HG02642 (cell line): ENCODE measurements at regions not wholly inside any gene's neighbourhood (a gene's known extent, or its start where the extent isn't known, plus 50 kb on each side); places are given as distances from the start of the nearest gene placed in this dataset.

Source experiments
- ATAC-seq: cut with Tn5 transposase; IDR thresholded peaks from one replicate; pipeline ENCODE4 v1.9.1; 2021; ENCODE audit warnings: mild to moderate bottlenecking; ENCODE audit not compliant: unreplicated experiment, poor library complexity

DNA sequence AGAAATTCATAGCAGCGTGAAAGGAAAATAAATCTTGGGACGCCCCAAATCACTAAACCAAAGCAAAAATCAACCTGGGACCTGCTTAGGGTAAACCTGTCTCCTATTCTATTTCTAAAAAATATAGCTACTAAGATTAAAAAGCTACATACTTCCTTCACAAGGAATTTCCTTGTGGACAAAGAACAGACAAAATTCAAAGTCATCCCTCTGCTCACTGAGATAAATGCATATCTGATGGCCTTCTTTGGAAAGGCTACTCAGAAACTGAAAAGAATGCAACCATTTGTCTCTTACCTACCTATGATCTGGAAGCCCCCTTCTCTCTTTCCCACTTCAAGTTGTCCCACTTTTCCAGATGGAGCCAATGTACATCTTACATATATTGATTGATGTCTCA is 93.0 kb upstream of the CNOT2 start:
- ATAC-seq: no peak

DNA sequence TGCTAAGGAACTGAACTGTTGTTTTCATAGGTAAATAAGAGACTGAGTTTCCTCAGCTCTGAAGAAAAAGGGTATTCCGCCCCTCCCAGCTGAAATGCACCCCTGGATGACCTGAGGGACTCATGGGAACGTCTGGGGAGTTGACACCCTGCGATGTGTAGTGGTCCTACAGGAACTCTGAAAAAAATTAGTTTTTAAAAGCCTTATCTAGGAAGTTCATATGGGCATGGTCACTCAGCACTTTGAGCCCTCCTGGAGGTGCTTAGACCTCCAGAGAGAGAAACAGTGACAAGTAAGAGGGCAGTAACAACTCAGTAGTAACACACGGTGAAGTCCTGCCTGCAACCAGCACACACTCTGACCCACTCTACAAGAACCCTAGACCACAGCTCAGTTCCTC is 91.2 kb upstream of the CNOT2 start:
- ATAC-seq: no peak

DNA sequence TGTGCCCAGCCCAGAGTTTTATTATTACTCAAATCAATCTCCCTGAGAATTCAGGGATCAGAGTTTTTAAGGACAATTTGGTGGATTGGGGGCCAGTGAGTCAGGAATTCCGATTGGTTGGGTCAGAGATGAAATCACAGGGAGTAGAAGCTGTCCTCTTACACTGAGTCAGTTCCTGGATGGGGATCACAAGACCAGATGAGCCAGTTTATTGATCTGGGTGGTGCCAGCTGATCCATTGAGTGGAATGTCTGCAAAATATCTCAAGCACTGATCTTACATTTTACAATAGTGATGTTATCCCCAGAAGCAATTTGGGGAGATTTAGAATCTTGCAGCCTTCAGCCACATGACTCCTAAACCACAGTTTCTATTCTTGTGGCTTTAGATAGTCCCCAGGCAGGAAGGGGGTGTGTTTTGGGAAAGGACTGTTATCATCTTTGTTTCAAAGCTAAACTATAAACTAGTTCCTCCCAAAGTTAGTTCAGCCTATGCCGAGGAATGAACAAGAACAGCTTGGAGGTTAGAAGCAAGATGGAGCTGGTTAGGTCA is 89.1 kb upstream of the CNOT2 start:
- no peak for ATAC-seq

DNA sequence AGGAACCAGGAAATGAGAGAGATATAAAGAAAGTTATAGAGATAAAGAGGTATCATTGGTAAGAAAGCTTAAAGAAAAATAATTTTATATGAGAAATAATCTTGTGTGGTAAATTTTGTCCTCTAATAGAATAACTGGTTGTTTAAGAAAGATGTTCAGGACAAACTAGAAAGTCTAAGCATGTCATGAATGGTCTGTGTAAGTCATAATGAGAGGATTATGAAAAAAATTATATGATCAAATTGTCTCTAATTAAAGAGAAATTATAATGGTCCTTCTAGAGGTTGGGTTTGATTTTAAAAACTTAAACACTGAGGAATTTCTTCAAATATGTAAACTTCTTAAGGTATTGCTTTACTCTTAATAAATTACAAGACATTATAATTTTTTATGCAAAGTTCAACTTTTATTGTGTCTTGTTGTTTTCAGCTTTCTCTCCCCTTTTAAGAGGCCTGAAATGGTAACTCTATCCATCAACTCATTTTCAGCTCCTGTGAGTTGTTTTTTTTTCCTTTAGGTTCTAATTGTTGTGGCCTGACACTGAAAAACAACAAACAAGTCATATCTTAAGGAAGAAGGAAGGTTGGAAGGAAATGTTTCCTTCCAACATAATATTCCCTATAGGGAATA is 88.2 kb upstream of the CNOT2 start:
- no peak for ATAC-seq

DNA sequence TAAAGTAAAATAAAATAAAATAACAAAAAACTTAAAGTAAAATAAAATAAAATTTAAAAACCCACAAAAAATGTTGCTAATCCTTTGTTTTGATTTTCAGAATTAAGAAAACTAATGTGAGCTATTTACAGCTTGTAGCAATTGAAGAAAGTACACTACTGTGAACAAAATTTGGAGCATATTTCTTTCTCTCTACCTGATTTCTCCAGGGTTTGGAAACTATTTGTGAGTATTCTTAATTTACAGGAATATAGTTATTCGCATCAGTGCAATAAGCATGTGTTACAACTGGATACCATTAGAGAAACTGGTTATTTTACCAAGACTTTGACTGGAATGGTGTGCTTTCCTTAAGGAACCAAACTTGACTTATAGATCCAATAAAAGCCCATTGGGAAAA is 86.1 kb upstream of the CNOT2 start:
- no peak for ATAC-seq

DNA sequence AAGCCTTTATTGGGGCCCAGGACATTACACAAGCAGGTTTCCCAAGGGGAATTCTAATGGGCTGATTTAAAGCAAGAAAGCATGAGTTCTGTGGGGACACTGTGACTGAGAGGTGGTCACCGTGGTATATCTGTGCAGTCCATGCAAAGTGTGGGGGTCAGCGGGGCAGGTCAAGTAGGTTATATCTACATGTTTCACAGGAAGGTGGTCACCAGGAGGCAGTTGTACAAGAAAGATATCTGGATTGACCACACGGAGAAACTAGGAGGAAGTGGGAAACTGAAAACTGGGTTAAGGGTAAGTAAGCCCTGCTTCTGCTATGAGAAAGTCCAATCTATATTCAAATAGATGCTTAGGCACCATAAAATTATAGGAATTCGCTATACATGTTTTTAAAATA is 77.8 kb upstream of the CNOT2 start:
- ATAC-seq: no peak

DNA sequence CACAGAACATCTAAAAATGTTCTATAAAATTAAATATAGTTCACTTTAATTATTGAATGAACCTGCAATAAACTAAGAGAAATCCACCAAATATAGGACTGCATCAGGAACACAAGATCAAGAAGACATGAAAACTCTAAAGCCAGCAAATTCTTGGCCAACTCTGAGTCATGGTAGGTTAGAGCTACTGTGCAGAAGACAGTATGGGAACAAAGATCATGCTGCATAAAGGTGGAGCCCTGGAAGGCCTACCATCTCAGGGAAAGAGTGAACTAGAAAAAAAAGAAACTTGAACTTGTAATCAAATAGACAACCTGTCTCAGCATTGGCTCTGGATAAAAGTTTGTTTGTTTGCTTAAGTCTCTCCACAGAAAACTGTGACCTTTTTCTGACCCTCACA is 66.9 kb upstream of the CNOT2 start:
- ATAC-seq: no peak

DNA sequence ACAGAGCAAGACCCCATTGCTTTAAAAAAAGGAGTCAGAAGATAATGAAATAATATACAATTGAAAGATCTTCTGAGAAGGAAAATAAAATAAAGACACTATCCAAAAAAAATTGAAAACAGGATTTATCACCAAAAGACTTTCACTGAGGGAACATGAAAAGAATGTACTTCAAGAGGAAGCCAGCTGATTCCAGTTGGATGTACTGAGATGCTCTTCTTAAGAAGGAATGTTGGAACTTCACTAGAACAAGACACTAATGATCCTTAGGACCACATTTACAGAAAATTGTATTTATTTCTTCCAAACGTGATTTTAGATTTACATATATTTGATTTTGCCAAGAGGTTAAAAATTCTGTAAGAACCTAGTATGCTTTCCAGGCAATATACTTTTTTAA is 65.6 kb upstream of the CNOT2 start:
- no peak for ATAC-seq

DNA sequence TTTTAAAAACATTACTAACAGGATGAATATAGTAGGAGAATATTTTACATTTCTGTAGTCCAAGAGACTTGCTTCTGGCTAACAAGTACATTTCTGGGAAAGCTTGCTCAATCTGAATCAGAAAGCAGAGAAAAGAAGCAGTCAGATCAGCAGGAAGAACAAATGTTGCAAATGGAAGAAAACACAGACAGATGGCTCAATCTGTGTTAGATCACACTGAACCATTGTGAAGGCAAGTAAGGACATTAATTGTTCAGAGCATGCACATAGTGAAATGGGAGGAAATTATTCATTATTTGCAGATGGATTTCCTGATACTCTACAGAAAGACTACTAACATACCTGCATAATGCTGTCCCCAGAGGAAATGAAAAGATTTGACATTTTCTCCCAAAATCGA is 65.2 kb upstream of the CNOT2 start:
- no peak for ATAC-seq

DNA sequence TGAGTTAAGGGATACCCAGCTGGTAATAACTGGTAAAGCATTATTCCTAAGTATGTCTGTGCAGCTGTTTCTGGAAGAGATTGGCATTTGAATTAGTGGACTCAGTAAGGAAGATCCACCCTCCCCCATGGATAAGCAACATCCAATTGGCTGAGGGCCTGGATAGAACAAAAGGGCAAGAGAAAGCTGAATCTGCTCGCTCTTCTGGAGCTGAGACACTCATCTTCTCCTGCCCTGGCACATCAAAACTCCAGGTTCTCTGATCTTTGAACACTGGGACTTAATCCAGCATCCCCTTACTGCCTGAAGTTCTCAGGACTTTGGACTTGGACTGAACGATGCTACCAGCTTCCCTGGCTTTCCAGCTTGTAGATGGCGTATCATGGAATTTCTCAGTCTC is 63.1 kb upstream of the CNOT2 start:
- no peak for ATAC-seq

DNA sequence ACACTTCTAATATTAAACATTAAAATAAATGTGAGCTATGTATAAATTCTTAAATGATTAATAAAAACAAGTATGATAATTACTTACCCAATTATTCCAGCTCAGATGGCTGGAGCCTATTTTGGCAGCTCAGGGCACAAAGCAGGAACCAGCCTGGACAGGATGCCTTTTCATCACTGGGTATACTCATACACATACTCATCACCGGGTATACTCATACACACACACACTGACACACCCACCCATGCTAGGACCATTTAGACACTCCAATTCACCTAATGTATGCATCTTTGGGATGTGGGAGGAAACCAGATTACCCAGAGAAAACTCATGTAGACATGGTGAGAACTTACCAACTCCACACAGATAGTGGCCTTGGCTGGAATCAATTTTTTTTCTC is 57.9 kb upstream of the CNOT2 start:
- no peak for ATAC-seq

DNA sequence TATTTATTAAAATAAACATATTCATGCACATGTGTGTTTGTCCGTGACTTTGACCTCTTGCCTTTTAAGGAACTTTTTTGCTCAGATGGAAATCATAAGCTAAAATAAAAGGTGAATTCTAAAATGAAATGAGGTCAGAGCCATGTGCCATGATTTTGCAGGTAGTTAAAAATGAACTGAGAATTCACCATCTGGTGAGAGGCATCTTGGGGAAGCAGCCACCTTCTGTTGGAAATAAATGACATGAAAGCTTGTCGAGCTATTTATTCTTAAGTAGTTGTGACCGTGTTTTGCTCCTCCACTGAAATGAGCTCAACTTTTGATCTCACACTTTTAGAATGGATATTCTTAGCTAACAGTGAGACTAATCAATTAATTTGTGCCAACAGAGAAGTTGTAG is 56.8 kb upstream of the CNOT2 start:
- no peak for ATAC-seq

DNA sequence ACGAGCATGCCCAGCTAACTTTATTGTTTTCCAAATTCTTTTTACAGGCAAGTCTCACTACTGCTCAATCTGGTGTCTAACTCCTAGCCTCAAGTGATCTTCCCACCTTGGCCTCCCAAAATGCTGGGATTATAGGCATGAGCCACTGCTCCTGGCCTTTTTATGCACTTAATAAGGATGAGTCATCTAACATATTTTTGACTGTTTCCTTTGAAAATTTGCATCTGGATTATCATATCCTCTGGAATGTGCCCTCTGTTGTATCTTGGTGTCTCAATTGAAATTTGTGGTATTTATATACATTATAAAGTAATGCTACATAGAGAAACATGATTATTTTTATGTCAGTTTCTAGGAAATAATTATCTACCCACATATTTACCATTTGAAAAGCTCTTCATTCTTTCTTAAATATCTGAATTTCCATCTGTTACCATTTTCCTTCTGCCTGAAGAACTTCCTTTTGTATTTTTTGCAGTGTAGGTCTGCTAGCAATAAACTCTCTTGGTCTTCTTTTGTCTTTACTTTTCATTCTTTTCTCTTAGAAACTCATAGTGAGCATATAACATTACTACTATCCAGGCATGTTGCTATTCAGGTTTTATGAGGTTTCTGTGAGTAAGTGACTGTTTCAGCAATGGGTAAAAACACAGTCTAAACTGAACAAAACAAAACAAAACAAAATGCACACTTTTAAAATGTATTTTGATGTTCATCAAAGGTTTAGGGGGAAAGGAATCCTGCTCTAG is 52.8 kb upstream of the CNOT2 start:
- no peak for ATAC-seq
